Cardiac fibroblast (primary cell): ENCODE measurements at regions not wholly inside any gene's neighbourhood (a gene's known extent, or its start where the extent isn't known, plus 50 kb on each side); places are given as distances from the start of the nearest gene placed in this dataset.

Experiments
- DNase-seq, 2 donors: peaks; one replicate each; pipeline versions ENCODE4 v3.0.0 to v3.0.0-alpha.2; 2010; ENCODE audit warnings: low read depth in 2 of 2
- H3K4me3 ChIP-seq, 2 donors: replicated peaks in 1 of 2; 1 replicate in 1 of 2; 2 replicates in 1 of 2; pipeline ENCODE4 v1.5.1; 2011; ENCODE audit warnings: low read depth in 2 of 2, low read length in 2 of 2, mild to moderate bottlenecking in 2 of 2, moderate library complexity in 1 of 2
- TF ChIP-seq, protein P1 (sequence below): IDR thresholded peaks from one replicate; pipeline ENCODE4 v1.5.1; 2011; ENCODE audit warnings: low read depth, mild to moderate bottlenecking, low read length, inconsistent platforms

- no peak for DNase-seq
- no peak overlapping the region for H3K4me3 ChIP-seq
- TF ChIP-seq, protein P1, sequence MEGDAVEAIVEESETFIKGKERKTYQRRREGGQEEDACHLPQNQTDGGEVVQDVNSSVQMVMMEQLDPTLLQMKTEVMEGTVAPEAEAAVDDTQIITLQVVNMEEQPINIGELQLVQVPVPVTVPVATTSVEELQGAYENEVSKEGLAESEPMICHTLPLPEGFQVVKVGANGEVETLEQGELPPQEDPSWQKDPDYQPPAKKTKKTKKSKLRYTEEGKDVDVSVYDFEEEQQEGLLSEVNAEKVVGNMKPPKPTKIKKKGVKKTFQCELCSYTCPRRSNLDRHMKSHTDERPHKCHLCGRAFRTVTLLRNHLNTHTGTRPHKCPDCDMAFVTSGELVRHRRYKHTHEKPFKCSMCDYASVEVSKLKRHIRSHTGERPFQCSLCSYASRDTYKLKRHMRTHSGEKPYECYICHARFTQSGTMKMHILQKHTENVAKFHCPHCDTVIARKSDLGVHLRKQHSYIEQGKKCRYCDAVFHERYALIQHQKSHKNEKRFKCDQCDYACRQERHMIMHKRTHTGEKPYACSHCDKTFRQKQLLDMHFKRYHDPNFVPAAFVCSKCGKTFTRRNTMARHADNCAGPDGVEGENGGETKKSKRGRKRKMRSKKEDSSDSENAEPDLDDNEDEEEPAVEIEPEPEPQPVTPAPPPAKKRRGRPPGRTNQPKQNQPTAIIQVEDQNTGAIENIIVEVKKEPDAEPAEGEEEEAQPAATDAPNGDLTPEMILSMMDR: no peak
These were observed 53.0 kb upstream of the ZNF337 start for GRCh38 chr20:25749649-25750048.
